HG02678 (cell line): ENCODE measurements at regions not wholly inside any gene's neighbourhood (a gene's known extent, or its start where the extent isn't known, plus 50 kb on each side); places are given as distances from the start of the nearest gene placed in this dataset.

Source experiments
- ATAC-seq: cut with Tn5 transposase; IDR thresholded peaks from one replicate; pipeline ENCODE4 v1.9.1; 2021; ENCODE audit warnings: mild to moderate bottlenecking, moderate library complexity; ENCODE audit not compliant: unreplicated experiment

DNA sequence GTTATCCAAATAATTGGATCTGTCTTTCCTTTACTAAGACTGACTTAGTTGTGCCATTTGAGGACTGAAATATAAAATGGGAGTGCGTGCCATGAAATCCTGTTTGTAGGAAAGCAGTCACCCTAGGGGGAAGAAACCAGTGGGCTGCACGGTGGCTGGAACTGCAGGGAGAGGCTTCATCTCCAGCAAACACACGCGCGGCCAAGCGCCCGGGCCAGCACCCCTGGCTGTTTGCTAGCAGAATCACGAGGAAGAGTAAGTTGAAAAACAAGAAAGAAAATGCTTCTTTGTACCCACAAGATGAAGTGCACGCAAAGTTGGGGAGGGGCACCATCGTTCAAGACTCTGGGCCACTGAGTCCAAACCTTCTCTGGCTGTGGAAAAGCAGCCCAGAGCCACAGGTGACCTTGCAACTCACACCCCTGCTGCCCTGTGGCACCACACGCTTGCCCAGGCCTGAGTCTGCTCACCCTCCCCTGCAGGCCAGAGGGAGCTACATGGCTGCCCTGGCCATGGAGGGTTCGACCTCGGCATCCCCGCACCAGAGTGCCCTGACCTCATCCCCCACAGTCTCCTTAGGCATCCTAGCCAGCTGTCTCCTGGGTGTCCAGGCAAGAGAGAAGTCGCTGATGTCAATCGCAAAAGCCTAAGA lies 55.2 kb downstream of the IRX2 start:
- ATAC-seq, result no peak

DNA sequence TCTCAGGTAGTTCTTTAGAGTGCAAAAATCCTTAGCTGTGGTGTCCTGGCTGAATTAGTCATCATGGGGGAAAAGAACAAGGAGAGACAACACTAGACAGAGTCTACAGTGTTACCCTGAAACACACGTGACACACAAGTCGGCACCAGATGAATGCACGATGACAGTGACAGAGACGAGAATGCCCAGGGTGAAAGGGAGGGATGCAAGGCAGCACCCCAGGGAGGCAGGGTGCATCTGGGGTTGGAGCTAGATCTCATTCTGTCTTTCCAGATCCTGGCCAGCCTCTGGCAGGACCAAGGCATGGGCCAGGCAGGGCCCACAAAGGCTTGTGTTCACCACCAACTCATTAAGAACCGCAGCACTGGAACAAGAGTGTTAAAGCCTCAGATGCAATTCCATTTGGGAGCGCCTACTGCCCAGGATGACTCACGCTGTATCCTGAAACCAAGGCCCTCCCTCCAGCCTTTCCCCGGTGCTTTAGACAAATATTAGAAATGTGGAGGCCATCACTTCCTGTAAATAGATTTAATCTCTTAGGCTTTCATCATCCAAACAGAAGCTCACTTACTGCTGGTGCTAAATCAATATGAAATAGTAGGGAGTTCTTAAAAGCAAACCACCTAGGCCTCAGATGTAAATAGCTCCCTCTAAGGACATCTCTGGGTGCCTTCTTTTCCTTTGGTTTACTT lies 56.1 kb downstream of the IRX2 start:
- ATAC-seq, result no peak

DNA sequence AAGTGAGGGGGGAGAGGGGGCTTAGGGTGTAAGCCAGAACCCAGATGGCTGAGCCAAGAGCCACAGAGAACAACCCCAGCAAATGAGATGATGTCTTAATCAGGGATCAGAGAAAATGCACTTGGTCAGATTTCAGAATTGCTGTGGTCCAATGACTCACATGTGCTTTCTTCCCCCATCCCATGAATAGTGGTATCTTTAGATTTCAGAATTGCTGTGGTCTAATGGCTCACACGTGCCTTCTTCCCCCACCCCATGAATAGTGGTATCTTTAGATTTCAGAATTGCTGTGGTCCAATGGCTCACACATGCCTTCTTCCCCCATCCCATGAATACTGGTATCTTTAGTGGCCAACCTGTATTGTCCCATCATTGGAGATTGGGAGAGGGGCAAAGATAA lies 59.9 kb downstream of the IRX2 start:
- no peak for ATAC-seq

DNA sequence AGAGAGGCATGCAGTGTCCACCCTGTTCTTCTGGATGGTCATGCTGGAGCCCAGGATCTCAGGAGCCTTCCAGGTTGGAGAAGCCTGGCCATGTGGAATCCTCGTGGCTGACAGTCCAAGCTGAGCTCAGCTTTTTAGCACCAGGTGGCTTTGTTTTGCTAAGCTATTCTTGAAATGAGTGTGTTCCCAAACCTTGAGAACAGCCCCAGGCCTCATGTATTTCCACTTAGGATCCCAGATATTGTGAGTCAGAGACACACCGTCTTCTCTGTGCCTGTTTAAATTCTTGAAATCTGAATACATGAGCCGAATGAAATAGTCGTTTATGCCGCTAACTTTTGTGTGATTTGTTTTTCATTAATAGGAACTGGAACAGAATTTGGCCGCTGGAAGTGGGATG lies 61.2 kb downstream of the IRX2 start:
- ATAC-seq, result no peak

DNA sequence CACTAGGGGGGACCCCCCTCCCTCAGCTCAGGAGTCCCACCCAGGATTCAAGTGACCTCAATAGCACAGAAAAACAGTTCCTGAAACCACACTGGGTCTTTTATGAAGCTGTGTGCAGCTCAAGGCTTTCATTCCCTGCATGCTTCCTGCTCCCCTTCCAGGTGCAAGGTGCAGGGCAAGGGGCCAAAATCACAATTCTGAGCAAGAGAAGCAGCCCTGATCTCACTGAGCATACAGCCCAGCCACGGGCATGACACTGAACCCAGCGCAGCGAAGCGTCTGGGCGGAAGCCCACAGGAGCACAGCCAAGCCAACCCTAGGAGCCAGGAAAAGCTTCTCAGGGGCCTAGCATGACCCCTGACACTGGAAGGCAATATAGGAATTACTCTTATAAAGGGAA lies 62.9 kb downstream of the IRX2 start:
- ATAC-seq, result no peak

DNA sequence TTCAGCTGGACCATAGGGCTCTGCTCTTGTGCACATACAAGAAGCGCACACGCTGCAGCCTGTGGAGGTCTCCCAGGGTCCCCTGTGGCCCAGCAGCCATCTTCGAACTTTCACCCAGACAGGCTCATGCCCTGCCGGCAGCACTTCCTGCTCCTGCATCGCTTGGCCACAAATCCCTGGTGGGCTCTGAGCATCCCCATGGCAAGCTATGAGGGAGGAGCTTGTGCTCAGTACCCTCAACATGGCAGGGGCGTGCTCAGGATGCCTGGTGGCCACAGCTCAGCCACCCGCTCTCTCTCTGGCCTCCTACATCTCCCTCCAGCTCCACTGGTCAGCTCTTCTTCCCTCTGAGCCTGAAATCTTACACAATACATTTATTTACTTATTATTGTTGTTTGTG lies 63.7 kb downstream of the IRX2 start:
- no peak for ATAC-seq

DNA sequence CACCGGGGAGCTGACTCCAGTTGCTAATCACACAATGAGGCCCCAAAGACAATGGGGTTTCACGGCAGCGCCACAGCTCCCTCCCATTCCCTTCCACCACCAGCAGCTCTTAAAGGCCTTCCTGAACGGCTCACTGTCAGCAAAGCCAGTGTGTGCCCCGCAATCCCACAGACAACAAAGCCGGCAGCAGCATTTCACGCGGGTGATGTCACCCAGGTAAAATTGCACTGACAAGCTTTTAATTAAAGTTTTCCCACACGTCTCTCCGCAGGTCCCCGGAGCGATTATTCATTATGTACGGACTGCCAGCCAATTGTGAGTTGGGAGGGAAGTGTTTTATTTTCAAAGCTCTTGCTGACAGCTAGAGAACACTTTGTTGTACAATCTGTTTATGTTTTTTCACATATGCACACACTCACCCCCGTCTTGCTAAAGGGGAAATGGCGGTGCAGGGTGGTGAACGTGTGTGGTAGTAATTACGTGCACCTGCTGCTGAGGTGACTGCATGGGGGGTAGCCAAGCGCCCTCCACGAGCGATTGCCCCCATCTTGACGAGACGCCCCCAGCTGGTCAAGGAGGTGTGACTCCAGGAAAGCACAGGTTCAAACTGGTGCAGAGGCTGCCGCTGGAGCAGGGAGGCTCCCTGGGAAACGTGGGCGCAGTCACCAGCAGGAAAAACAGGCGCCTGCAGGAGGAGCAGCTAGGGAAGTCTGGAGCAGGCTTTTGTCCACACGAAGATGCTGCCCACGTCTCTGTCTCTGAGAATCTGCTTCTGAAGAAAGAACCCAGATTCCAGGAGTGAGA lies 65.0 kb downstream of the IRX2 start:
- ATAC-seq, result no peak

DNA sequence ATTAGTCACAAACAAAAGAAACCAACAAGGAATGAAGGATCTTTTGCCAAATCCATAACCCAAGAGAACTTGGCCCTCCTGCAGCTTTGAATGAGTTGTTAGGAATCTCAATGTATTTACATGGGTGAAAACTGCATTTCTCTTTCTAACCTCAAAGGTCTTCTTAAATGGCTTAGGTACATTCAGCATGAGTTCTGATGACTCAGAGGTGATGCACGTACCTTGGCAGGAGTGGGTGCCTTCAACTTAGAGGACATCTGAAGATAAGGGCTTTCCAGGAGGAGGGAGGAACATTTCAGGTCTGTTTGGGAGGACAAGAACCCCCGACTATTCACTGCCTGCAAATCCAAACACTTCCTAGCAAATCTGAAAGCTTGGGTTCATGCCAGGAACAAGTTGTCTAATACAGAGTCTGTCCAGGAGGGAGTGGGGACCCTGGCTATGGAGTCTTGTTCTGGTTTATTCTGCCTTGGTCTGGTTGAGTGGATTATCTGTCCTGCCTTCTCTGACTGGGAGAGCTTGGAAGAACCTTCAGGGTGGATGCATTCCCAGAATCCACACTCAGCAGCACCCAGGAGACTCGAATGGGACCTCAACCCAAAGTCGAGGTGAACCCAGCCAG lies 65.7 kb downstream of the IRX2 start:
- ATAC-seq, result no peak

DNA sequence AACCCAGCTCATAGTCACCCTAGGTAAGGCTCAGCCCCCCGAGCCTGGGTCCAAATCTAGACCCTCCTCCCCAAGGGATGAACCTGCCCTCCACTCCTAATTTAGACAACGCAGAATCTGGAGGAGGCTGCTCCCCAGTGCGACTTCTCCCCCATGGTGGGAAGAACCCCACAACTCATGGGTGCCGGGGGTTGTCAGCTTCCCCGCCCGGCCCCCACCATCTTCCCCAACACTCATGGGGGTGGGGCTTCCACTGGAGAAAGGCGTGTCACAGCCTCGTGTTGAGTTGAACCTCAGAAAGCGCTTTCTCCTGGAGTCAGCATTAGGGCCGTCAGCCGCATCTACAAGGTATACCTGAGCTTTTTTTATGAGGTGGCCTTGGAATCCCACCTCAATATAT lies 66.9 kb downstream of the IRX2 start:
- no peak for ATAC-seq

DNA sequence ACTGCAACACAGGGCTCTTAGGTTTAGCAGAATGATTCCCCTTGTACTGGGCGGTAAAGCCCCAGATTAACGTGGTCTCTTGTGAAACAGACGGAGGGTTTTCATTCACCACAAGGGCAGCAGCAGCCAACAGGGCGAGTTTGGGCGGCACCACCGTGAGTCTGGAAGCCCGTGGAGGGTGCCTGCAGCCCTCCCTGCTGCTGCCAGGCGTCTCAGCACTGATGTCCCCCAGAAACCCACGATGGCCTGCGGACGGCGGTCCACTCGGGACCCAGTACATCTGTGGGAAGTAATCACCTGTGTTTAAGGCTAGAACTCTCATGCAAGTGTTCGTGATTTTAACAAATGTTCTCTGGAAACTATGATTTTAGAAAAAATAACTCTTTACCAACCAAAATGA lies 67.8 kb downstream of the IRX2 start:
- ATAC-seq, result no peak

DNA sequence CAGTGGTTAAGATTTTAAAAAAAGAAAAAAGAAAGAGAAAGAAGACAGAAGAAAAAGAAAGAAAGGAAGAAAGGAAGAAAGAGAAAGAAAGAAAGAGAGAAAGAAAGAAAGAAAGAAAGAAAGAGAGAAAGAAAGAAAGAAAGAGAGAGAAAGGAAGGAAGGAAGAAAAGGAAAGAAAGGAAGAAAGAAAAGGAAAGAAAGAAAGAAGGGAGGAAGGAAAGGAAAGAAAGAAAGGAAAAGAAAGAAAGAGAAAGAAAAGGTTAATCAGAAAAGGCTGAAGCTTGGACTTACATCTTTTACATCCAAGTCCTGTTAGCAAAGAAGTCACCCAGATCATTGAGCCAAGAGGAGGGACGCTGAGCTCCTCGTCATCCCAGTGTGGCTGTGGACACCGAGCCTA lies 70.0 kb downstream of the IRX2 start:
- ATAC-seq, result no peak

DNA sequence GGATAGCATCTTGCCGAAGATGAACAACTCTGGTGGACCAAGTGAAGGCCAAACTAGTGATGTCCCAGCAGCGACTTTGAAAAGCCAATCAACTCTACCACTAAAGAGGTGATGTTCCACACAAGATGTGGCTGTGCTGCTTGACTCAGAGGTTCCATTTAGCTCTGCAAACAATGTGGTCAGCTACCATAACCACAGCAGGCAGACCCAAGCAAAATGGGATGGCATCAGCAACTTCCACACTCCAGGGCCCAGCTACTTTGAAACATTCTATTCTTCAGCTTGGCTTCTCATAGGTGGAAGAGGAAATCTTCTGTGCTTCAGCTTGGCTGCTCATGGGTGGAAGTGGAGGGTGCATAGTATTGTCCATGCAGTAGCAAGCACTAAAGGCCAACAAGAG lies 70.5 kb downstream of the IRX2 start:
- ATAC-seq, result no peak

DNA sequence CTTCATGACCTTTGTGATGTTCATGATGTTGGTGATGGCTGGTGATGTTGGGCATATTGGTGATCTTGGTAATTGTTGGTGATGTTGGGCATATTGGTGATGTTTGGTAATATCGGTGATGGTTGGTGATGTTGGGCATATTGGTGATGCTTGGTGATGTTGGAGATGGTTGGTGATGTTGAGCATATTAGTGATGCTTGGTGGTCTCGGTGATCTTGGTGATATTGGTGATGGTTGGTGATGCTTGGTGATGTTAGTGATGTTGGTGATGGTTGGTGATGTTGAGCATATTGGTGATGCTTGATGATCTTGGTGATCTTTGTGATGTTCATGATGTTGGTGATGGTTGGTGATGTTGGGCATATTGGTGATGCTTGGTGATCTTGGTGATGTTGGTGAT lies 73.8 kb downstream of the IRX2 start:
- ATAC-seq, result no peak

DNA sequence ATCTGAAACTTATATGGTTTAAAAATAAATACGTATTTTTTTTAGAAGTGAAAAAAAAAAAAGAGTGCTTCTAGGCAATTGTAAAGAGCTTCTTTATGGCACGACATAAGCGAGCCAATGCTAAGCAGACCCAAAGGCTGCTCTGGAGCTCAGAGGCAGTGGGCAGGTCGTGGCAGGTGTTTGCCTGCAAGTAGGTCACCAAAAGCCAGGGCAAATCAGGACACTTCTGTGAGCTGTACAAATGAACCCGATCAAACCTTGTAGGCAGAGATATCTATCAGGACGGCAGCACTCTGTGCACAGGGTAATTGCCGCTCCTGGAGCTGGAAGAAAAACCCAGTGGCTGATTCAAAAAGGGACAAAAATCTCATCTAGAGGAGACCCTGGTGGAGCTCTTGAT lies 75.9 kb downstream of the IRX2 start:
- ATAC-seq, result no peak

DNA sequence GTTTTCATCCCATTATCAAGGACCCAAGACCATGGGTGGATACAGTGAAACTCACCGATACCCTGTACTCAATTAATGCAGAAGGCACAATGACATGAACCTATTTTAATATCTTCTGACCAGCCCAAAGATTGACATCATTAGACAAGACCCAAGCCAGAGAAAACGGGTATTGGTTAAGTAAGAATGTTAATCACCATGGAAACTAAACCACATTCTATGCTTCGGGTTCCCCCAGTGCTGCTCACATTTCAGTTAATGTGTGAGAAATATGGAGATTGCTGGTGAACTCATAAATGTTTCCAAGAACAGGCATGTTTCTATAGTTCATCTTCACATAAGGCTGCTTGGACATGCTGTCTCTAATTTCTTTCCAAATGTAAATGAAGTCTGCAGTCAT lies 77.0 kb downstream of the IRX2 start:
- no peak for ATAC-seq

DNA sequence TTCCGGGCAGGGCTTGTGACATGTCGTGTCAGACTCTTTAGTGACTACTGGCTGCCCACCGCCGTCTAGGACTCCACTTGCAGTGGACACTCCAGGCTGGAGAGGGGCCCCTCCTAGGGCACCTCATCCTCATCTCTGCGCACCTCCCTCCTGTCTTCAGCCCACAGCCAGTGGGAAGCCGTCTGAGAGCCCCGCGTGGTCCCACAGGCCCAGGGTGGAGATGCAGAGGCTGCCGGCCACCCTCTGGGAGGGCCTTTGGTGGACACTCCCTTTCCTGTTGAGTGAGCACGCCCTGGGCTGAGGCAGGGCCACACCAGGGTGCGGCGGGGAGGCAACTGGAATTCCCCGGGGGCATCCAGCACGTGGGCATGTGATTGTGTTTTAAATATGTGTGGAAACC lies 80.5 kb downstream of the IRX2 start:
- no peak for ATAC-seq

DNA sequence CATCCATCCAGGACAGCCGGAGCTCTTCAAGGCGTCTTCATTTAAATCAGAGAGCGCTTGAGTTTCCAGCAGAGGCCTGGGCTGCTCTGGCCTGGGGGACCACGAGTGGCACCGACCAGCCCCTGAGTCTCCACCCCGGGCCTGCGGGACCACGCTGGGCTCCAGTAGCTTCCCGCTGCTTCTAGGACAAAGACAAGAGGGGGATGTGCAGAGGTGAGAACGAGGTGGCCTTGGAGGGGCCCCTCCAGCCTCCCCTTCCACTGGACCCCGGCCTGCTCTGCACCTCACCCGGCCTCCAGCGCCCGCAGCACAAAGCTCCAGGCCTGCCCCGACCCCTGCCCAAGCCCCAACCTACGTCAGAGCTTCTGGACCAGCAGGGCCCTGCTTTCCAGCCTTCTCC lies 81.6 kb downstream of the IRX2 start:
- ATAC-seq, result no peak

DNA sequence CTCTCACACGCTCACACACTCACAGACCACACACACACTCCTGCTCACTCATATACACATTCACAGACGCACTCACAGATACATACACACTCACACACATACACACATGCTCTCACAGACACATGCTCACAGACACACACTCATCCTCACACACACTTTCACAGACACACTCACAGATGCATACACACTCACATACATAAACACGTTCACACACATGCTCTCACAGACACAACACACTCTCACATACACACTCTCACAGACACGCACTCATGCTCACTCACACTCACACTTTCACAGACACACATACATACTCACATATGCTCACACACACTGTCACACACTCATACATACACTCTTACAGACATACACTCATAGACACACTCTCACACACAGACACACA lies 82.2 kb downstream of the IRX2 start:
- ATAC-seq, result no peak

DNA sequence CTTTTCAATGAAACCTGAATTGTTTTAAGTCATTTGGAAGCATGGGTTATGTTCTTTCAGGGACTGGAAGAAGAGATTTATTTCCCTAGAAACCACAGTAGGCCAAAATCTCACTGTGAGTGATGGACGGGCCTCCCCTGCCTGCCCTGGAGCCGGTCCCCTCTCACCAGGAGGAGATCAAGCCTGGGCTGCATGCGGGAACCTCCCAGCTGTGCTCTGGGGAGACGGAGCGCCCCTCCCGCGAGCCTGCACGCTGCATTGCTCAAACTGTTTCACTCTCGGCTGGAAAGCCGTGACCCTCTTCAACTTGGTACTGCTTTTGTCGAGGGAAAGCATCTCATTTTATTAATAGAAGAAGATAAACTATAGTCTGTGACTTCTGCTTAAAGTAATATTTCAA lies 85.4 kb downstream of the IRX2 start:
- no peak for ATAC-seq

DNA sequence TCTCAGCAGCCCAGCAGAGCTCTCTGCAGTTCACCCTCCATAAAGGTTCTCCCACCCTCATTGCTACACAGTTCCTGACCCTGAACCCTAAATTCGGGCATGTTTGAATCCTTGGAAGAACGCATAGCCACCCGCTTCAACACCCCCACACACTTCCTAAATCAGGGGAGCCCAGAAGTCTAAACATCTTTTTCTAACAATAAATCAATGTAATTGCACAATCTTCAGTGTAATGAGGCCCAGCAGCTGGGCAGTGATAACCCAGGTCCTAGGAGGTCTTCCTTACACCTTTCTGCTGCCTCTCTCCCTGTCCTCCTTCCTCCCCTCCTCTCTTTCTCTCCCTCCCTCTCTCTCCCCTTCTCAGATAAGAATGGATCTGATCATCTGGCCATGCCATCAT lies 88.0 kb downstream of the IRX2 start:
- no peak for ATAC-seq

DNA sequence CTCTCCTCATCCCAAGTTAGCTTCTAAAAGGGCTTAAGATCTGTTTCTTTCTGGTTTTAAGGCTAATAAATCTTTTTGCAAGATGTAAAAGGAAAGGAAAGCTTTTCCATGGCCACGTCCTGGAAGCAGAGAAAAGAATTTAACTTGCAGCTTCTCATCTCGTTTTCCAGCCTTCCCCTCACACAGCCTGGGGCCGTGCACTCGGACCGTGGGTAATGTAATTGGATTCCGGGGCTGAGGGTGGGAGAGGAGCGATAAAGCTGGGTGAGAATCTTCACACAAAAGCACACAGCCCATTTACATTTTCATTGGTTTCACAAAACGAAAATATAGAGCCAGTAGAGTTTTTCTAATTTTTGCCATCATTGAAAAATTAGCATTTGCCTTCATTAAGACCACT lies 91.2 kb downstream of the IRX2 start:
- no peak for ATAC-seq
